GM04504 (cell line): ENCODE measurements at regions not wholly inside any gene's neighbourhood (a gene's known extent, or its start where the extent isn't known, plus 50 kb on each side); places are given as distances from the start of the nearest gene placed in this dataset.

Experiments
- DNase-seq: peaks from one replicate; pipeline ENCODE4 v3.0.0-alpha.2; 2012; ENCODE audit warnings: low read depth

GRCh38 chr4:138858419-138858818 lies 157.2 kb upstream of the NOCT start:
- no peak for DNase-seq

- no peak for DNase-seq
These were observed 158.2 kb upstream of the NOCT start for GRCh38 chr4:138857416-138857815.

GRCh38 chr4:138852681-138853080 lies 162.9 kb upstream of the NOCT start:
- DNase-seq = no peak

GRCh38 chr4:138851391-138852335 lies 163.9 kb upstream of the NOCT start:
- no peak for DNase-seq

- no peak for DNase-seq
These were observed 169.9 kb upstream of the NOCT start for GRCh38 chr4:138845664-138846063.

- DNase-seq = no peak
These were observed 170.5 kb upstream of the NOCT start for GRCh38 chr4:138845054-138845453.

- no peak for DNase-seq
These were observed 172.0 kb upstream of the NOCT start for GRCh38 chr4:138843616-138844015.

GRCh38 chr4:138841343-138841742 lies 174.2 kb upstream of the NOCT start:
- DNase-seq = no peak

- no peak for DNase-seq
These were observed 177.3 kb upstream of the NOCT start for GRCh38 chr4:138838251-138838650.

GRCh38 chr4:138835832-138836533 lies 179.6 kb upstream of the NOCT start:
- no peak for DNase-seq

GRCh38 chr4:138833974-138834373 lies 181.6 kb upstream of the NOCT start:
- DNase-seq = no peak

GRCh38 chr4:138832563-138832962 lies 183.0 kb upstream of the NOCT start:
- DNase-seq = no peak

GRCh38 chr4:138831948-138832347 lies 183.6 kb upstream of the NOCT start:
- no peak for DNase-seq

GRCh38 chr4:138828926-138829325 lies 186.7 kb upstream of the NOCT start:
- DNase-seq = no peak

- no peak for DNase-seq
These were observed 188.8 kb upstream of the NOCT start for GRCh38 chr4:138826754-138827153.

- DNase-seq = no peak
These were observed 189.3 kb upstream of the NOCT start for GRCh38 chr4:138826322-138826721.

GRCh38 chr4:138821331-138821730 lies 194.2 kb upstream of the NOCT start:
- DNase-seq = no peak

GRCh38 chr4:138816875-138817274 lies 198.7 kb upstream of the NOCT start:
- no peak for DNase-seq

GRCh38 chr4:138815811-138816210 lies 199.8 kb upstream of the NOCT start:
- no peak for DNase-seq

GRCh38 chr4:138805736-138806135 lies 209.8 kb upstream of the NOCT start:
- no peak for DNase-seq

GRCh38 chr4:138804711-138805110 lies 210.9 kb upstream of the NOCT start:
- DNase-seq = no peak

- no peak for DNase-seq
These were observed 212.5 kb upstream of the NOCT start for GRCh38 chr4:138803051-138803450.

GRCh38 chr4:138802499-138802898 lies 213.1 kb upstream of the NOCT start:
- DNase-seq = no peak
